Prostate gland (tissue), 2 donors: ENCODE measurements at regions not wholly inside any gene's neighbourhood (a gene's known extent, or its start where the extent isn't known, plus 50 kb on each side); places are given as distances from the start of the nearest gene placed in this dataset.

ENCODE experiments used
- DNase-seq: peaks from one replicate; pipeline ENCODE4 v3.0.0-alpha.2; 2019; ENCODE audit warnings: low spot score
- H3K27ac ChIP-seq, 2 donors: fragments of 200-600 bp; sonication (generic); 2 replicates each; pipeline ENCODE4 v1.5.1; 2017 to 2019
- H3K27me3 ChIP-seq: fragments of 200-600 bp; sonication (generic); replicated peaks from 2 replicates; pipeline ENCODE4 v1.5.1; 2019; ENCODE audit not compliant: insufficient read depth
- H3K36me3 ChIP-seq, 2 donors: fragments of 200-600 bp; sonication (generic); 1 replicate in 1 of 2; 2 replicates in 1 of 2; pipeline versions ENCODE4 v1.5.1 to v1.8.1; 2017 to 2019
- H3K4me1 ChIP-seq: fragments of 200-600 bp; sonication (generic); replicated peaks from 2 replicates; pipeline ENCODE4 v1.5.1; 2019
- H3K4me3 ChIP-seq, 2 donors: fragments of 200-600 bp; sonication (generic); 2 replicates each; pipeline ENCODE4 v1.5.1; 2017 to 2019
- H3K9me3 ChIP-seq: fragments of 200-600 bp; sonication (generic); 2 replicates; pipeline ENCODE4 v1.5.1; 2017
- CTCF ChIP-seq, 4 experiments: fragments of 200-600 bp in 2 of 4; fragments of 450-650 bp in 2 of 4; sonication (generic) in 2 of 4; IDR thresholded peaks; 1 replicate in 3 of 4; 2 replicates in 1 of 4; pipeline ENCODE4 v1.5.1; 2016 to 2019; ENCODE audit warnings: antibody characterized with exemption in 4 of 4, mild to moderate bottlenecking in 2 of 4, moderate library complexity in 2 of 4
- POLR2A ChIP-seq: fragments of 450-650 bp; IDR thresholded peaks from one replicate; pipeline ENCODE4 v1.6.1; 2016; ENCODE audit warnings: antibody characterized with exemption, mild to moderate bottlenecking
- POLR2AphosphoS5 ChIP-seq: sonication (generic); formaldehyde crosslinking; IDR thresholded peaks from one replicate; pipeline ENCODE4 v1.6.1; 2017; ENCODE audit warnings: antibody characterized with exemption
- WGBS: methylation state at CpG from one replicate; pipeline ENCODE4 v1.1.5; 2018; 5-methylcytosine and 5-hydroxymethylcytosine counted together
- intact Hi-C: fragments of 100-400 bp; cut with DNase I; formaldehyde crosslinking; loops from one replicate; pipeline ENCODE4 v1.14.2; 2022

- H3K4me1 ChIP-seq, result no peaks in the 10 kb centered on the region
- intact Hi-C loops, result no loop called here
- H3K27me3 ChIP-seq, result no peaks in the 10 kb centered on the region
- TF ChIP-seq POLR2AphosphoS5 (no peak), CTCF (IDR thresholded peaks at IDR 0.05) (no peak), POLR2A (no peak)
- 65% methylated on average over 2 of the region's 2 CpGs for WGBS
- no peaks in the 10 kb centered on the region for H3K9me3 ChIP-seq
- H3K36me3 ChIP-seq, result no peaks in the 10 kb centered on the region
- no peak for DNase-seq
- H3K27ac ChIP-seq, result no peak overlapping the region
- H3K4me3 ChIP-seq, result no peak overlapping the region
Observed at GRCh38 chr6:160927416-160927815, 64.2 kb upstream of the MAP3K4 start.

GRCh38 chr6:160929361-160929760 is 62.2 kb upstream of the MAP3K4 start:
- Histone ChIP-seq H3K36me3 (no peaks in the 10 kb centered on the region), H3K27me3 (no peaks in the 10 kb centered on the region), H3K27ac (no peak overlapping the region), H3K4me3 (no peak overlapping the region), H3K4me1 (no peaks in the 10 kb centered on the region), H3K9me3 (no peaks in the 10 kb centered on the region)
- TF ChIP-seq POLR2AphosphoS5, result no peak
- no peak for TF ChIP-seq CTCF (IDR thresholded peaks at IDR 0.05)
- TF ChIP-seq POLR2A, result no peak
- intact Hi-C loops, result no loop called here
- no peak for DNase-seq
- 92% methylated on average over 3 of the region's 3 CpGs for WGBS

- Histone ChIP-seq H3K4me3 (no peak overlapping the region), H3K36me3 (no peaks in the 10 kb centered on the region), H3K27me3 (no peaks in the 10 kb centered on the region), H3K27ac (no peak overlapping the region), H3K4me1 (no peaks in the 10 kb centered on the region), H3K9me3 (no peaks in the 10 kb centered on the region)
- 75% methylated on average over 3 of the region's 3 CpGs for WGBS
- no peak for DNase-seq
- TF ChIP-seq POLR2AphosphoS5 (no peak), CTCF (IDR thresholded peaks at IDR 0.05) (no peak), POLR2A (no peak)
- intact Hi-C loops, result loop anchor here (2.0 to 10.0 kb wide), 2 partner anchors 55 to 443 kb away; no protein-coding TSS in a partner anchor
Observed at GRCh38 chr6:160929831-160930230, 61.7 kb upstream of the MAP3K4 start.

- Histone ChIP-seq H3K4me3 (peak overlapping the region; percentile 43), H3K36me3 (no peaks in the 10 kb centered on the region), H3K9me3 (no peaks in the 10 kb centered on the region), H3K27ac (peak overlapping the region in 1 of 2 donors; percentile 13), H3K4me1 (no peaks in the 10 kb centered on the region), H3K27me3 (no peaks in the 10 kb centered on the region)
- TF ChIP-seq POLR2A (no peak), POLR2AphosphoS5 (peak; percentile 57), CTCF (IDR thresholded peaks at IDR 0.05) (peak; percentile 78 to 93 (median 90))
- intact Hi-C loops, result loop anchor here (2.0 to 10.0 kb wide), 2 partner anchors 54 to 442 kb away; no protein-coding TSS in a partner anchor
- WGBS, result 1% methylated on average over 41 of the region's 50 CpGs
- peak; percentile 65 for DNase-seq
Observed at GRCh38 chr6:160930547-160931377, 60.8 kb upstream of the MAP3K4 start.
